ENCODE measurements at regions not wholly inside any gene's neighbourhood (a gene's known extent, or its start where the extent isn't known, plus 50 kb on each side); places are given as distances from the start of the nearest gene placed in this dataset.
"Not testable (repeated sequence)": the region's sequence is repeated elsewhere in the genome, so short reads cannot be mapped to it uniquely, and the experiment has no call there.

- no peak for DNase-seq
These were observed 60.0 kb downstream of the DMAC1 start for GRCh38 chr9:7739595-7739994.

GRCh38 chr9:7735311-7735710 is 64.3 kb downstream of the DMAC1 start:
- DNase-seq = no peak

- no peak for DNase-seq
These were observed 69.5 kb downstream of the DMAC1 start for GRCh38 chr9:7730164-7730445.

DNA sequence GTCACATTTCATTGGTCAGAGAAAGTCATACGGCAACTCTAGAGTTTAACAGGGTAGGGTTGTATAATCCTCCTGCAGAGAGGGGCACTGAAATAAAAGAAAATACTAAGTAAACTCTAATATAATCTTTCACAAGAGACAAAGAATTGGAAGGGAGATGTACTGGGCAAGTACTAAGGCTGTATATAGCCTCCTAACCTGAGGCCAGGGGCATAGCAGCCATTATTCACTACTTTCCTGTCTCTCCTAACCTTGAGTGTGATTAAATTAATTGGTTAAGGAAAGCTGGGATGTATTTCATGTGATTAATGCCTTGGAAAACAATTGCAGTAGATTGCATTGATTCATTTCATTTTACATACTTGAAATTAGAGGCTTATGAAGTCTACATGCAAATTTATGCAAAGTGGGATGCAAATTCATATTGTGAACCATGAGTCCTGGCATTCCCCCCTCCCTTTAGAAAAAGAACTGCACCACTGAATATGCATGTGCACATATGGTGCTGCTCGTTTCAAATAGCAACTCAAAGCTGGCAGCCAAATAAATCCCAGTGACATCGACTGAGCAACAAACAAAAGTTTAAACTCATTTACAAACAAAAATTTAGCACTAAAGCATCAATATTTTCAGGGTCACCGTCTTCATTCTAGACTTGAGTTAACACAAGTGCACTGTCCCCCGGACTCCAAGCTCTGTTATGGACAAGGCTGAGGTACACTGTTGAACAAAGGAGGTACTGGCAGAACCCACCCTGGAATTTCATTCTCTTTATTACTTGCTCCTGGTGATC is 70.0 kb downstream of the DMAC1 start:
- DNase-seq = no peak

DNA sequence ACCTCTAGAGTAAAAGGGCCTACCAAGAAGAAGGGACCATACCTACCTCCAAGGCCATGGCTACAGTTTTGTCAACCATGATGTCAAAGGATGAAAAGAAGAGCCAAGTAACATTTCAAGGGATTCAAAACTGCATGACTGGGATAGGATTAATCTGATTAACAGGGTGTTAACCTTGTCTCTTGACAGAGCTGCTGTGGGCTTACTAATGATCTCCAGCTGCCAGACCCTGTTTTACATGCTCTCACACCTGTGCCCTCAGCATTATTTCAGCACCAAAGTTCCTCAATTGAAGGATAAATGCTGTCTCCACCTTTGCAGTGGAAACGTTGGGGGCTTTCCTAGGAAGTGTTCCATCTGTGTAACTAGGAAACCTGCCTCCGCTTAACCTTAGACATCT is 78.3 kb downstream of the DMAC1 start:
- DNase-seq = no peak

- DNase-seq = not testable (repeated sequence)
These were observed 86.5 kb downstream of the DMAC1 start for GRCh38 chr9:7713088-7713487.

- no peak for DNase-seq
These were observed 88.9 kb downstream of the DMAC1 start for GRCh38 chr9:7710686-7711085.

- no peak for DNase-seq
These were observed 91.6 kb downstream of the DMAC1 start for GRCh38 chr9:7707934-7708333.

DNA sequence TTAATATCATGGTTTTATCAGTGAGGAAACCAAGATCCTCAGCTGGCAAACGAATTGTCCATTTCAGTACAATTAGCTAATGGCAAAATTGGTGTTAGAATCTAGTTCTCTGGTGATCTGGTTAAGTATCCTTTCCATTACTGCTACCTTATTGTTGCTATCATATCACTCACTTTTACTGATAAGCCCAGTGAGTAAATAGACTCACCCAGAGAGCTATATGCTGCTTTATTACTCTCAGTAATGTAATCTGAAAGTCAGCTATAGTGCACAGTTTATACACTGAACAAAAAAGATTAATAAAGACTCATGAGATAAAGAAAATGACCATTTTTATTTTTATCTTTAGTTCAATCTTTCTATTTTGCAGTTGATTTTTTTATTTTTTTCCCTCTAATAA is 95.0 kb downstream of the DMAC1 start:
- DNase-seq = no peak

DNA sequence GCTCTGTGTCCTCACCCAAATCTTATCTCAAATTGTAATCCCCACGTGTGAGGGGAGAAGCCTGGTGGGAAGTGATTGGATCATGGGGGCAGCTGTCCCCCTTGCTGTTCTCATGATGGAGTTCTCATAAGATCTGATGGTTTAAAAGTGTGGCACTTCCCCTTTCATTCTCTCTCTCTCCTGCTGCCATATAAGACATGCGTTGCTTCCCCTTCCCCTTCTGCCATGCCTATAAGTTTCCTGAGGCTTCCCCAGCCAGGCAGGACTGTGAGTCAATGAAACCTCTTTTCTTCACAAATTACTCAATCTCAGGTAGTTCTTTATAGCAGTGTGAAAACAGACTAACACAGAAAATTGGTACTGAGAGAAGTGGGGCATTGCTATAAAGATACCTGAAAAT is 107.7 kb downstream of the DMAC1 start:
- DNase-seq = no peak

DNA sequence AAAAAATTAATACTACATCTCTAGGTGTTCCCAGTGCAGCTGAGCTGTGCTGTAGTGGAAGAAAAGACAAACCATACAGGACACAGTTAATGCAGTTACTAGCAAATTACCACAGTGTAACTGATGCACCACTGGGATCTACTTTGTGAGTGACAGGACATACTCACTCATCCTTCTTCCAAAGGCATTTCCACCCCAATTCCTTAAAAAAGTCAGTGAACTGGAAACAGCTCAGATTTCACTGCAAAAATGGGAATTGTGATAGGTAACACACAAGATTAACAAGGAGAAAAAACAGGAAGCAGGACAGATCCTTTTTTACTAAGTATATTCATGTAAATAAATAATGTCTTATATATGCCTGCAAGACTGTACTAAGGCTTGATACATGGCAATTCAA is 109.6 kb downstream of the DMAC1 start:
- DNase-seq = no peak

DNA sequence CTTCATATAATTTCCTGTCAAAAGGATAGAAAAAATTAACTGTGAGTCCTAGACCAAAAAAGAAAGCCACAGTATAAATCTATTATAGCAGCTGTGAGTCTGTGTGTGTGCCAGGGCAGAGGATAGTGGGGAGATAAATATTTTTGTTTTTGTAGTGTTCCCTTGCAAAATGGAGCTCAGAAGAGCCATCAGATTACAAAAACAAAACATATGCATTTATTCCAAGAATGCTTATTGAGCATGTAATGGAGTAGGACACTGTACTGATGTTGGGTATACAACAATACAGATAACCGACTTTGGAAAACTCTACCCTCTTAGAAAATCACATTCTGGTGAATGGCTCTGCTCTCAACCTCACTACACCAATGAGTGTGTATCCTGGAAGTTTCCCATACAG is 111.0 kb downstream of the DMAC1 start:
- no peak for DNase-seq

DNA sequence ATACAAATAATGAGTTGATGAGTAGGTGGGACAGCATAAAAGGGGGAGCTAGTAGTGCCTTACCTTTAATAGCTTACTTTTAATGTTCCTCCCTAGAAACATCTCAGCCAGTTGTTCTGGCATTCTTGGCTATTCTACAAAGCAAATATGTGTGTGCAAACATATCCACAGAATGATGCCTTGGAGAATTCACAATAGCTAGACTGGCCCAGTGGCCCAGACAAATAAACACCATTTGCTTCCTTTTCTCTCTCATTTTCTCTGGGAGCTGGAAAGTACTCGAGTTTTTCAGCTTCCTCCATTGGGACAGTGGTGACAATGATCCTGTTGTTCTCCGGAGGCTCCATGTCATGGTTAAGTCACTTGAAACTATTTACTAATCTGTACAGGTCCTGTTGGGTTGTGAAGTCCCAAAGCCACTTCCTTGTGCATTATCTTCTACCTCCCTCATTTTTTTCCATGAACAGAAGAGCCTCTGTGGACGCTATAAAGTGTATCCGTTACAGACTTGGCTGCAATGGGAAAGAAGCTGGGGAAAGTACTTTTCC is 122.9 kb downstream of the DMAC1 start:
- no peak for DNase-seq

GRCh38 chr9:7671847-7672246 is 127.7 kb downstream of the DMAC1 start:
- no peak for DNase-seq

DNA sequence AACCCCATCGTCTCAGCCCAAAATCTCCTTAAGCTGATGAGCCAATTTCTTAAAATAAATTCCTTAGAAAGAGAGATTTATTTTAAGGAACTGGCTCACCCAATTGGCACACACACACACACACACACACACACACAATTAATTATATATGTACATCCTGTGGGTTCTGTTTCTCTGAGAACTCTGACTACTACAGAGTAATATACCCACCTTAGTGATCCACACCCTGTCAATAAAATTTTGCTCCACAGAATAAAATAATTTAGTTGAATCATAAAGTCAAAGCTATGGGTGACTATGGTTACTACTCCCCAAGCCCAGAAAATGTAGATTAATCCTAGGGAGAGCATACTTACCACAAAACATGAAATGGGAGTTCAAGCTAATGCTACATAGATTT is 131.0 kb downstream of the DMAC1 start:
- no peak for DNase-seq

- no peak for DNase-seq
These were observed 133.7 kb downstream of the DMAC1 start for GRCh38 chr9:7665874-7666273.

DNA sequence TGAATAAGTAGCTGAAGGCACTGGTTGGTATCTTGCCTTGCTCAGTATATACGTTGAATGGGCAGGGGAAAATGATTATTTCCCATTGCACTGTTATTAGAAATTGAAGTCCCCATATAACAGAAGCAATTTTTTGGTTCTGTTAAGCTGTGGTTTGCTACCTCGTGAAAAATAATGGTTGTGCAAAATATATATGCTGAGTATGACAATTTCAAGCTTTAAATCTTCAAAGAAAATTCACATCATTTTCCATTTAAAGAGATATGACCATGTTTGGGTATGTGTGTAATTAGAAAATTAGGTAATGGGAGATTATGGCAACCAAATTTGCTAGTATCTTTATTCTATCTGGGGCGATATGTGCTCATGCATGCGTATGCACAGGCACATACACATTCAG is 139.8 kb downstream of the DMAC1 start:
- no peak for DNase-seq

DNA sequence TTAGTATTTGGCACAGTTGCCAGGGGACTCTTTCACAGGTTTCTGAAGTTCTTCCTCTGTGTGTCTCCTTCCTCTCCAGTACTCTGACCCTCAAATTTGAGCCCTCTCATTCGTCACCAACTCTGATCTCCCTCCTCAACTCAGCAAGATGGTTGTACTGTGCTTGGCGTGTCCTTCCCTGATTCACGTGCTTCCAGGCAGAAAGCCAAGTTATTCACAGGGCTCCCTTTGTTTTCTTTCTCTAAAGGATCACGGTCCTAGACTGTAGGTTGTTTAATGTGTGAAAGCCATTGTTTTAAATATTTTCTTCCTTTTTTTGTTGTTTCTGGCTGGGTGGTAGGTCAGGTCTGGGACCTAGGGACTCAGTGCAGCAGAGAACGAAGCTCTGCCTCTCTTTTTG is 142.9 kb downstream of the DMAC1 start:
- no peak for DNase-seq

GRCh38 chr9:7653262-7653661 is 146.3 kb downstream of the DMAC1 start:
- DNase-seq = no peak

DNA sequence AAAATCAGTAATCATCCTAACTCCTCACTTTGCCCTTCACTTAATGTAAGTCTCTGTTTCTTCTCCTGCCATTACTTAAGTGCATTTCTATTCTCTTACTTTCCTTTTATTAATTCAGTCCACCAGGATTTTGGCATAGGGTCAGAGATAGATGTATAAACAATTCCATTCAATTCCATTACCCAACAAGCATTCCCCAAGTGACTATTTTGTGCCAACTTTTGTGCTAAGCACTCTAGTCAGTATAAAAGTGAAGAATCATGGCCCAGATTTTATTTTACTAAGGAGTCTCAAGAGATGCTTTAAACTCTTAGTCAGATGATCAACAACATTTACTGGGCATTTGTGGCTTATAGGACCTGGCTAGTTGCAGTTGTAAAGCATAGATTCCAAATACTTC is 159.3 kb downstream of the DMAC1 start:
- DNase-seq = no peak

- no peak for DNase-seq
These were observed 160.1 kb downstream of the DMAC1 start for GRCh38 chr9:7639471-7639870.

GRCh38 chr9:7636838-7637467 is 162.6 kb downstream of the DMAC1 start:
- DNase-seq = no peak

DNA sequence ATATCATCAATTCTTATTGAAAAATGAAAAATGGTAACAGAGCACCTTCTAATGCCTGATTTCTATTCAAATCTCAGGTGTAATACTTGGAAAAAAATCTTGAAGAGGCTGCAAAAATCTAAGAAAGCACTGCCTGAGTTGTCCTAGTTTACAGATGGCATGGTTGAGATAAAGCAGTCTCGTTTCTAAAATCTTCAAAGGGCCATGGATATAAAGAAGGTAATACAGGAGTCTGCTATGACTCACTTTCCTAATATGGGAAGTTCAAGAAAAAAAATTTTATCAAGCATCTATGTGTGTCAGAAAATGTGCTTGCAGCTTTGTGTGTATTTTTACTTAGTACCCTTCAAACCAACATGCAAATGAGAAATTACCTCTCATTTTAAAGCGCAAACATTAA is 163.3 kb downstream of the DMAC1 start:
- DNase-seq = no peak

DNA sequence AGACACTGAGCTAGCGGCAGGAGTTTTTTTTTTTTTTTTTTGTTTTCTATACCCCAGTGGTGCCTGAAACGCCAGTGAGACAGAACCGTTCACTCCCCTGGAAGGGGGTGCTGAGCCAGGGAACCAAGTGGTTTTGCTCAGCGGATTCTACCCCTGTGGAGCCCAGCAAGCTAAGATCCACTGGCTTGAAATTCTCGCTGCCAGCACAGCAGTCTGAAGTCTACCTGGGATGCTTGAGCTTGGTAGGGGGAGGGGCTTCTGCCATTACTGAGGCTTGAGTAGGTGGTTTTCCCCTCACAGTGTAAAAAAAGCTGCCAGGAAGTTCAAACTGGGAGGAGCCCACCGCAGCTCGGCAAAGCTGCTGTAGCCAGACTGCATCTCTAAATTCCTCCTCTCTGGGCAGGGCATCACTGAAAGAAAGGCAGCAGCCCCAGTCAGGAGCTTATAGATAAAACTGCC is 173.0 kb downstream of the DMAC1 start:
- DNase-seq = peak in 1 of 2 donors; percentile 2

GRCh38 chr9:7622481-7622880 is 177.1 kb downstream of the DMAC1 start:
- DNase-seq = no peak
